Activated CD4-positive, alpha-beta memory T cell treated with anti-CD3 and anti-CD28 coated beads for 36 hours (primary cell): ENCODE measurements at regions not wholly inside any gene's neighbourhood (a gene's known extent, or its start where the extent isn't known, plus 50 kb on each side); places are given as distances from the start of the nearest gene placed in this dataset.
"Not testable (repeated sequence)": the region's sequence is repeated elsewhere in the genome, so short reads cannot be mapped to it uniquely, and the experiment has no call there.

Experiments used
- CTCF ChIA-PET: fragments of 350-600 bp; sonication (Branson Sonifier 250); formaldehyde crosslinking; loops from one replicate; lab custom pipeline; 2021; ENCODE audit warnings: antibody characterized with exemption, inconsistent platforms; lab: Charles Lee
- POLR2A ChIA-PET: fragments of 350-600 bp; sonication (Branson Sonifier 250); formaldehyde crosslinking; loops from one replicate; lab custom pipeline; 2021; ENCODE audit warnings: antibody characterized with exemption; lab: Charles Lee
- DNase-seq: peaks from one replicate; pipeline ENCODE4 v3.0.0-alpha.2; 2020
- H3K27ac Mint-ChIP-seq: one replicate; pipeline ENCODE4 v1.8.0; 2021; ENCODE audit warnings: mixed read lengths
- H3K27me3 Mint-ChIP-seq: one replicate; pipeline ENCODE4 v1.8.0; 2021; ENCODE audit warnings: mixed read lengths
- H3K36me3 Mint-ChIP-seq: one replicate; pipeline ENCODE4 v1.8.0; 2021; ENCODE audit warnings: mixed read lengths
- H3K4me1 Mint-ChIP-seq: one replicate; pipeline ENCODE4 v1.8.0; 2021; ENCODE audit warnings: low read depth, mixed read lengths
- H3K4me3 Mint-ChIP-seq: one replicate; pipeline ENCODE4 v1.8.0; 2021; ENCODE audit warnings: mild to moderate bottlenecking, mixed read lengths
- H3K9me3 Mint-ChIP-seq: one replicate; pipeline ENCODE4 v1.8.0; 2021; ENCODE audit warnings: mixed read lengths
- intact Hi-C: fragments of 100-400 bp; cut with micrococcal nuclease; formaldehyde crosslinking; loops from one replicate; pipeline ENCODE4 v1.15.1; 2023

DNA sequence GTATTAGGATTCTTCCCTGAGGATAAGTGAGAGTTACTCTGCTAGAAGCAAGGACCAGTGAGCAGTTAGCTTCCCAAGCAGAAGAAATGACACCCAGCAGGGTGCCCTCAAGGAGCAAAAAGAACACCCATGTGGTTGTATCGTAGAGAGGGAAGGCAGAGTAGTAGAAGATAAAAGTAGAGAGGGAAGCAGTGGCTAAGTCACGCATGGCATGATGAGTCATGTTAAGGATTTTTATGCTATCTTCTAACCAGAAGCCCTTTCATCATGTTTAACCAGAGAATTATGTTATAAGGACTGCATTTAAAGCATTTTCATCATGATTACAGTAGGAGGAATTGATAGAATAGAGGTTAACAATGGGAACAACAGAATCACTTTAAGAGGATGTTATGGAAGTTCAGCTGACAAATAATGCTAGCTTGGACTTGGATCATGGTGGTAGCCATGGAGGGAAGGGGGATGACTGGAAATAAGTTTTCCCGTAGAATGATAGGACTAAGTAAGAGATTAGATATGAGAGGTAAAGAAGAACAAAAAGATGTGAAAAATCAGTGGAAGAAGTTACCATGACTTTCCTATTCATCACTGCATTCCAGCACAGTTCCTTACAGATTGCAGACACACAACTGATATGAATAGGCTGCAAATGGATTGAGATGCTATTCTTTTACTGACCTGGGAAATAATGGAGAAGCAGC is 383.5 kb upstream of the INTU start:
- ChIA-PET CTCF (no interaction called here), POLR2A (no interaction called here)
- Mint-ChIP-seq H3K36me3 (no peaks in the 10 kb centered on the region), H3K27ac (no peak overlapping the region), H3K9me3 (peaks cover 9% of the 10 kb centered on the region), H3K4me1 (no peaks in the 10 kb centered on the region), H3K27me3 (no peaks in the 10 kb centered on the region), H3K4me3 (no peak overlapping the region)
- intact Hi-C loops = no loop called here
- DNase-seq = no peak

GRCh38 chr4:127249767-127250108 is 383.0 kb upstream of the INTU start:
- ChIA-PET CTCF (no interaction called here), POLR2A (no interaction called here)

GRCh38 chr4:127250577-127250976 is 382.2 kb upstream of the INTU start:
- Mint-ChIP-seq H3K9me3 (peaks cover 6% of the 10 kb centered on the region), H3K4me1 (no peaks in the 10 kb centered on the region), H3K27me3 (no peaks in the 10 kb centered on the region), H3K27ac (no peak overlapping the region), H3K36me3 (no peaks in the 10 kb centered on the region), H3K4me3 (no peak overlapping the region)
- no peak for DNase-seq
- intact Hi-C loops = no loop called here
- POLR2A ChIA-PET = no interaction called here
- CTCF ChIA-PET = no interaction called here

More at GRCh38 chr4:127249767-127250108, 383.0 kb upstream of the INTU start:
- no peak for DNase-seq
- Mint-ChIP-seq H3K27ac (no peak overlapping the region), H3K9me3 (peaks cover 9% of the 10 kb centered on the region), H3K4me3 (no peak overlapping the region), H3K27me3 (no peaks in the 10 kb centered on the region), H3K4me1 (no peaks in the 10 kb centered on the region), H3K36me3 (no peaks in the 10 kb centered on the region)
- intact Hi-C loops = no loop called here

DNA sequence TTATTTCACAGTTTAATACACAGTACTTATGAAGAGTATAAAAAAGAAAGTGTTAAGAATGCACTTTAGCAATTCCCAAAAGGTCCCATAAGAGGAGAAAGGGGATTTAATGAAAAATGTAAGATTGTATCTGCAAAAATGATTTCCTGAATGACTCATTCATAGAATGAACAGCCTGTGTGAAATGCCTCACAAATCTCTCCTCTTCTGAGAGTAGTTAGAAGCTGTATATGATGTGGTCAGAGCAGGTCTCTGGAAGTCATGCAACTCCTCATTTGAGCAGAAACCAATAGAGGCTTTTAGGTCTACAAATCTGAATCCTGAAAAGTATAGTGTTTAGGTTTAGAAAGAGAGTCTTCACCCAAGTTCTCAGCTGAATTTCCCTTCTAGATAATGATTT is 381.3 kb upstream of the INTU start:
- intact Hi-C loops = no loop called here
- no peak for DNase-seq
- no peaks in the 10 kb centered on the region for H3K4me1 Mint-ChIP-seq
- H3K36me3 Mint-ChIP-seq = no peaks in the 10 kb centered on the region
- ChIA-PET CTCF (no interaction called here), POLR2A (no interaction called here)
- no peak overlapping the region for H3K27ac Mint-ChIP-seq
- H3K27me3 Mint-ChIP-seq = no peaks in the 10 kb centered on the region
- no peak overlapping the region for H3K4me3 Mint-ChIP-seq
- peaks cover 6% of the 10 kb centered on the region for H3K9me3 Mint-ChIP-seq

- Mint-ChIP-seq H3K4me1 (no peaks in the 10 kb centered on the region), H3K4me3 (no peak overlapping the region), H3K27me3 (no peaks in the 10 kb centered on the region), H3K36me3 (no peaks in the 10 kb centered on the region), H3K9me3 (peaks cover 2% of the 10 kb centered on the region), H3K27ac (no peak overlapping the region)
- DNase-seq = no peak
- ChIA-PET CTCF (no interaction called here), POLR2A (interaction anchor here (0.7 kb wide), 1 partner anchor 1755 kb away, joined by 3 read pairs; no protein-coding TSS in a partner anchor)
- intact Hi-C loops = no loop called here
Measured at GRCh38 chr4:127256500-127256899, 376.3 kb upstream of the INTU start.

DNA sequence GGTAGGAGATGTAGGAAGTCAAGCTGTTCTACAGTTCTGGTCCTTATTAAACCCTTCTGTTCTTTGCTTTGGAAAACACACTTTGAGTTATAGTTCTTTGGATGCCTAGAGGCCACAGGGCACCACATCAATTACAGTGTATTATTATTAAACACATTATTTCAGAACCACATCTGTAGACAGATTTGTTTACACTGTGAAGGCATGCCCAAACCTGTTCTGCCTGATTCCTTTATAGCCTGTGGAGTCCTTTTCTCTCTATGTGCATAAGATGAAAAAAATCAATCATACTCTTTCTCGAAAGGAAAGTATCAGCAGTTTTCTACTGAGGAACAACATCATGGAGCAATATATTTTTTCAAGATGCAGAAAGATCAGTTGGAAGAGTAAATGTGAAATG is 371.3 kb upstream of the INTU start:
- intact Hi-C loops = no loop called here
- no peak overlapping the region for H3K27ac Mint-ChIP-seq
- no peaks in the 10 kb centered on the region for H3K36me3 Mint-ChIP-seq
- CTCF ChIA-PET = no interaction called here
- H3K4me1 Mint-ChIP-seq = no peaks in the 10 kb centered on the region
- no peaks in the 10 kb centered on the region for H3K9me3 Mint-ChIP-seq
- no peak for DNase-seq
- POLR2A ChIA-PET = no interaction called here
- no peaks in the 10 kb centered on the region for H3K27me3 Mint-ChIP-seq
- H3K4me3 Mint-ChIP-seq = no peak overlapping the region

GRCh38 chr4:127268367-127268766 is 364.4 kb upstream of the INTU start:
- CTCF ChIA-PET = no interaction called here
- H3K27ac Mint-ChIP-seq = no peak overlapping the region
- H3K4me1 Mint-ChIP-seq = no peaks in the 10 kb centered on the region
- H3K27me3 Mint-ChIP-seq = no peaks in the 10 kb centered on the region
- H3K4me3 Mint-ChIP-seq = no peak overlapping the region
- no peaks in the 10 kb centered on the region for H3K36me3 Mint-ChIP-seq
- peaks cover 16% of the 10 kb centered on the region for H3K9me3 Mint-ChIP-seq
- intact Hi-C loops = no loop called here
- DNase-seq = no peak
- POLR2A ChIA-PET = no interaction called here

DNA sequence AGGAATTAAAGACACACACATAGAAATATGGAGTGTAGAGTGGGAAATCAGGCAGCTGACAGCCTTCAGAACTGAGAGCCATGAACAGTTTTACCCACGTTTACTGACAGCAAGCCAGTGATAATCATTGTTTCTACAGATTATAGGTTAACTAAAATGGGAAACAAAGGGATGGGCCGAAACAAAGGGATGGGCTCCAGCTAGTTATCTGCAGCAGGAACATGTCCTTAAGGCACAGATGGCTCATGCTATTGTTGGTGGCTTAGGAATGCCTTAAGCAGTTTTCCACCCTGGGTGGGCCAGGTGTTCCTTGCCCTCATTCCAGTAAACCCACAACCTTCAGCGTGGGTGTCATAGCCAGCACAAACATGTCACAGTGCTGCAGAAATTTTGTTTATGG is 355.7 kb upstream of the INTU start:
- H3K27me3 Mint-ChIP-seq, POLR2A ChIA-PET, intact Hi-C loops, H3K4me1 Mint-ChIP-seq, H3K4me3 Mint-ChIP-seq, CTCF ChIA-PET, H3K36me3 Mint-ChIP-seq, DNase-seq, H3K27ac Mint-ChIP-seq: not testable (repeated sequence)
- peaks cover 21% of the 10 kb centered on the region for H3K9me3 Mint-ChIP-seq

GRCh38 chr4:127284236-127284635 is 348.5 kb upstream of the INTU start:
- no peaks in the 10 kb centered on the region for H3K4me1 Mint-ChIP-seq
- intact Hi-C loops = no loop called here
- no peak for DNase-seq
- ChIA-PET CTCF (no interaction called here), POLR2A (no interaction called here)
- no peak overlapping the region for H3K4me3 Mint-ChIP-seq
- H3K9me3 Mint-ChIP-seq = peaks cover 6% of the 10 kb centered on the region
- no peaks in the 10 kb centered on the region for H3K36me3 Mint-ChIP-seq
- no peak overlapping the region for H3K27ac Mint-ChIP-seq
- no peaks in the 10 kb centered on the region for H3K27me3 Mint-ChIP-seq

DNA sequence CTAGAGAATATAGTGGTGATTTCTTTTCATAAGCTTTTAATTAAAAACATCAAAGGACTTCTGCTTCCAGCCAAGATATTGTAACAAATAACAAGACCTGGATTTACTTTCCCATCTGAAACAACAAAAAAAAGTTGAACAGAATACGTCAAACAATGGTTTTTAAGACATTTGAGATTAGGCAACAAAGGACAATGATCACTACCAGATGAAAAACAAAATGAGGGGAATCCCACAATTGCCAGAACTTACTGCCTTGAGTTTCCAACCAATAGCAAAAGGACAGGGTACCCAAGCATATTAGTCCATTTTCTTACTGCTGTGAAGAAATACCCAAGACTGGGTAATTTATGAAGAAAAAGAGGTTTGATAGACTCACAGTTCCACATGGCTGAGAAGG is 341.4 kb upstream of the INTU start:
- intact Hi-C loops = no loop called here
- no peak overlapping the region for H3K27ac Mint-ChIP-seq
- DNase-seq = no peak
- H3K27me3 Mint-ChIP-seq = no peaks in the 10 kb centered on the region
- CTCF ChIA-PET = no interaction called here
- no peak overlapping the region for H3K4me3 Mint-ChIP-seq
- no peaks in the 10 kb centered on the region for H3K36me3 Mint-ChIP-seq
- peaks cover 32% of the 10 kb centered on the region for H3K9me3 Mint-ChIP-seq
- no peaks in the 10 kb centered on the region for H3K4me1 Mint-ChIP-seq
- POLR2A ChIA-PET = no interaction called here

GRCh38 chr4:127293496-127293895 is 339.3 kb upstream of the INTU start:
- intact Hi-C loops = no loop called here
- no peaks in the 10 kb centered on the region for H3K27me3 Mint-ChIP-seq
- H3K9me3 Mint-ChIP-seq = peaks cover 40% of the 10 kb centered on the region
- H3K4me1 Mint-ChIP-seq = no peaks in the 10 kb centered on the region
- CTCF ChIA-PET = no interaction called here
- H3K36me3 Mint-ChIP-seq = no peaks in the 10 kb centered on the region
- DNase-seq = no peak
- H3K4me3 Mint-ChIP-seq = no peak overlapping the region
- POLR2A ChIA-PET = no interaction called here
- H3K27ac Mint-ChIP-seq = no peak overlapping the region

DNA sequence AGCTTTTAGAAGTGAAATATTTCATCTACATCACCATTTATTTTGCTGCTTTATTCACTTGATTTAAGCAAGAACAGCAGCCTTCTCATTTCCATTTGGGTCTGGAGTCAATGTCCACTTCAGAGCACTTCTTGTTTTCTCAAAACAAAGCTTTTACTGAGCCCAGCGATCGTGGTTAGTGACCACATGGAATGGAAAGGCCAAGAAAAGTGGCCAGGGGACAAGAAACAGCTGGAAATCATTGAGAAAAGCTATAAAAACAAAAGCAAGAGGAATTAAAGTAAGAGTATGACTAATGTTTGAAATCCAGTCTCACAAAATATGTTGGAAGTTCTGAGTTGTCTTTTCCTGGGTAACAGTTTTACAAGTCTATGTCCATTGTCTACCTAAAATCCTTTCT is 328.4 kb upstream of the INTU start:
- H3K9me3 Mint-ChIP-seq = peaks cover 17% of the 10 kb centered on the region
- POLR2A ChIA-PET = no interaction called here
- H3K27ac Mint-ChIP-seq = no peak overlapping the region
- DNase-seq = no peak
- no peak overlapping the region for H3K4me3 Mint-ChIP-seq
- no peaks in the 10 kb centered on the region for H3K27me3 Mint-ChIP-seq
- H3K36me3 Mint-ChIP-seq = no peaks in the 10 kb centered on the region
- CTCF ChIA-PET = no interaction called here
- intact Hi-C loops = no loop called here
- no peaks in the 10 kb centered on the region for H3K4me1 Mint-ChIP-seq

DNA sequence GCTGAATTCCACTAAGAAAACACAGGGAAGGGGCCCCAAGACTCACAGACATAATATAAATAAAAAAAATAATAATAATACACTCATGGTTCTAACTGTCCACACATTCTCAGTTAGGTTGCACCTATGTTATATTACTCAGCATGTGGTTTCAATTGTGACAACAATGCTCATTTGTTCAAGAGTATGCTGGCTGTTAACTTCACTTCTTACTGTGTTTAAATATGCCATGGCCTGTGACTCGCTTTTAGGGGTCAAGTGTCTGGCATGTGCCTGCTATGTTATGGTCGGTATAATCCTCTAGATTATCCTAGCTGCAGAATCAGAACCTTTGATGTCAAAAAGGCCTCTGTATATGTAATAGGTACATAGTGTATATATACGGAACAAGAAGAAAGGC is 324.8 kb upstream of the INTU start:
- H3K9me3 Mint-ChIP-seq = peaks cover 10% of the 10 kb centered on the region
- H3K36me3 Mint-ChIP-seq = no peaks in the 10 kb centered on the region
- POLR2A ChIA-PET = no interaction called here
- H3K4me3 Mint-ChIP-seq = no peak overlapping the region
- no peak for DNase-seq
- no peaks in the 10 kb centered on the region for H3K27me3 Mint-ChIP-seq
- intact Hi-C loops = no loop called here
- H3K4me1 Mint-ChIP-seq = no peaks in the 10 kb centered on the region
- no peak overlapping the region for H3K27ac Mint-ChIP-seq
- CTCF ChIA-PET = no interaction called here
